ENCODE measurements at regions not wholly inside any gene's neighbourhood (a gene's known extent, or its start where the extent isn't known, plus 50 kb on each side); places are given as distances from the start of the nearest gene placed in this dataset.

GRCh38 chrX:93977641-93978040, 303.6 kb downstream of the FAM133A start:
- TF ChIP-seq CTCF (IDR thresholded peaks at IDR 0.05) (no peak), POLR2A (IDR thresholded peaks at IDR 0.05) (no peak)
